ENCODE measurements at regions not wholly inside any gene's neighbourhood (a gene's known extent, or its start where the extent isn't known, plus 50 kb on each side); places are given as distances from the start of the nearest gene placed in this dataset.

DNA sequence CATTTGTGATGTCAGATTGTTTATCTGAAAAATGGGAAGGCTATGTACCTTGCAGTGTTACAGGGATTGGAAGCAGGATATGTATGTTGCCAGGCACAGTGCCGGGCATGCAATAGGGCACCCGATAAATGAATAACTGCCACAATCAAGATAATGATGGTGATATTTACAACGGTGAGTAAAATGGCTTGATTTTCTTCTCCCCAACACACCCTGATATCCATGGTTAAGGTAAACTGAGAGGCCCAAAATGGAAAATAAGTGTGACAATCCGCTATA lies 108.3 kb downstream of the CYP26A1 start:
- no peak overlapping the region for H3K4me2 ChIP-seq (ENCODE audit: low read depth, low read length)
- no peak overlapping the region for H2AK5ac ChIP-seq (ENCODE audit: low read depth, low read length)
- no peak overlapping the region for H2BK20ac ChIP-seq (ENCODE audit: low read depth, low read length)
- no peaks in the 10 kb centered on the region for H3K4me1 ChIP-seq (ENCODE audit: control insufficient read depth, insufficient read depth, low read length)
- dilution Hi-C loops (cut with HindIII; ENCODE audit: low sequenced_read_pairs, unreplicated experiment) (no loop called here), in situ Hi-C loops (cut with MboI; ENCODE audit: low sequenced_read_pairs) (no loop called here), intact Hi-C loops (cut with micrococcal nuclease) (no loop called here)
- ATAC-seq (ENCODE audit: low read depth): no peak
- no peaks in the 10 kb centered on the region for H3K79me1 ChIP-seq (ENCODE audit: low read depth in 1 of 2, low read length in 2 of 2)
- no peak for DNase-seq
- no peak overlapping the region for H3K23ac ChIP-seq (ENCODE audit: low read depth, low read length)
- H3K27ac ChIP-seq (ENCODE audit: insufficient read depth, low read length): no peak overlapping the region
- ChIA-PET CTCF (no interaction called here), POLR2A (ENCODE audit: unreplicated experiment) (no interaction called here)
- H3K4me3 ChIP-seq (ENCODE audit: insufficient read depth, low read depth, low read length): no peak overlapping the region
- no peak overlapping the region for H3K9ac ChIP-seq (ENCODE audit: low read depth, low read length)
- no peak overlapping the region for H2AK9ac ChIP-seq (replicated peaks; ENCODE audit: low read depth, low read length, poor library complexity)
- no peak overlapping the region for H2BK15ac ChIP-seq (ENCODE audit: low read depth, low read length)
- no peak overlapping the region for H4K91ac ChIP-seq (ENCODE audit: insufficient read depth, low read depth, low read length)
- H4K8ac ChIP-seq (ENCODE audit: low read depth in 2 of 2, low read length in 2 of 2): no peak overlapping the region
- no peaks in the 10 kb centered on the region for H3K36me3 ChIP-seq (ENCODE audit: control insufficient read depth, insufficient read depth, low read length)
- no peak for TF ChIP-seq CEBPB (IDR thresholded peaks at IDR 0.05; ENCODE audit: low read depth, low read length)
- no peak for TF ChIP-seq BHLHE40 (IDR thresholded peaks at IDR 0.05; ENCODE audit: low read depth, low read length)
- TF ChIP-seq, protein P1, sequence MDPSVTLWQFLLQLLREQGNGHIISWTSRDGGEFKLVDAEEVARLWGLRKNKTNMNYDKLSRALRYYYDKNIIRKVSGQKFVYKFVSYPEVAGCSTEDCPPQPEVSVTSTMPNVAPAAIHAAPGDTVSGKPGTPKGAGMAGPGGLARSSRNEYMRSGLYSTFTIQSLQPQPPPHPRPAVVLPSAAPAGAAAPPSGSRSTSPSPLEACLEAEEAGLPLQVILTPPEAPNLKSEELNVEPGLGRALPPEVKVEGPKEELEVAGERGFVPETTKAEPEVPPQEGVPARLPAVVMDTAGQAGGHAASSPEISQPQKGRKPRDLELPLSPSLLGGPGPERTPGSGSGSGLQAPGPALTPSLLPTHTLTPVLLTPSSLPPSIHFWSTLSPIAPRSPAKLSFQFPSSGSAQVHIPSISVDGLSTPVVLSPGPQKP (IDR thresholded peaks at IDR 0.05; ENCODE audit: borderline replicate concordance, low read depth, low read length): no peak
- no peak for TF ChIP-seq SMC3 (IDR thresholded peaks at IDR 0.05; ENCODE audit: low read depth, low read length)
- TF ChIP-seq POLR2A (IDR thresholded peaks at IDR 0.05; ENCODE audit: low read depth, low read length): no peak
- no peak for TF ChIP-seq MXI1 (IDR thresholded peaks at IDR 0.05; ENCODE audit: borderline replicate concordance, low read depth, low read length)
- TF ChIP-seq, protein P2, sequence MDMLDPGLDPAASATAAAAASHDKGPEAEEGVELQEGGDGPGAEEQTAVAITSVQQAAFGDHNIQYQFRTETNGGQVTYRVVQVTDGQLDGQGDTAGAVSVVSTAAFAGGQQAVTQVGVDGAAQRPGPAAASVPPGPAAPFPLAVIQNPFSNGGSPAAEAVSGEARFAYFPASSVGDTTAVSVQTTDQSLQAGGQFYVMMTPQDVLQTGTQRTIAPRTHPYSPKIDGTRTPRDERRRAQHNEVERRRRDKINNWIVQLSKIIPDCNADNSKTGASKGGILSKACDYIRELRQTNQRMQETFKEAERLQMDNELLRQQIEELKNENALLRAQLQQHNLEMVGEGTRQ (IDR thresholded peaks at IDR 0.05; ENCODE audit: low read depth, low read length): no peak
- TF ChIP-seq RCOR1 (IDR thresholded peaks at IDR 0.05; ENCODE audit: insufficient replicate concordance, low read length): no peak
- TF ChIP-seq RAD21 (IDR thresholded peaks at IDR 0.05; ENCODE audit: low read length): no peak
- TF ChIP-seq CHD1 (IDR thresholded peaks at IDR 0.05; ENCODE audit: low read depth, low read length): no peak
- no peak overlapping the region for H4K5ac ChIP-seq (ENCODE audit: low read depth, low read length)
- no peaks in the 10 kb centered on the region for H3K9me3 ChIP-seq (ENCODE audit: control insufficient read depth, insufficient read depth, low read length)
- no CpG with 5 or more reads among the region's 4 CpGs for WGBS, 2 experiments (ENCODE audit: extremely low coverage in 2 of 2, insufficient read length in 1 of 2)
- H3K56ac ChIP-seq (ENCODE audit: extremely low read depth, insufficient read depth, low read length): no peak overlapping the region
- no peak overlapping the region for H3K4ac ChIP-seq (ENCODE audit: low read depth, low read length)
- no peaks in the 10 kb centered on the region for H3K9me1 ChIP-seq (ENCODE audit: insufficient read depth, low read length)
- BruUV-seq (replicated peaks): no TSS peak
- H3K27me3 ChIP-seq (ENCODE audit: control insufficient read depth, insufficient read depth, low read length): peaks cover 10% of the 10 kb centered on the region
- no peak overlapping the region for H2BK5ac ChIP-seq (ENCODE audit: low read depth, low read length, poor library complexity, severe bottlenecking)
- H2BK120ac ChIP-seq (ENCODE audit: low read depth, low read length): no peak overlapping the region
- H2AFZ ChIP-seq (replicated peaks; ENCODE audit: low read length, poor library complexity): no peak overlapping the region
- H3K14ac ChIP-seq (replicated peaks; ENCODE audit: low read depth, low read length): no peak overlapping the region
- no peaks in the 10 kb centered on the region for H4K20me1 ChIP-seq (ENCODE audit: insufficient read depth, low read length)
- H3K18ac ChIP-seq (ENCODE audit: low read depth, low read length): no peak overlapping the region

Data from IMR-90 (cell line).